Fibroblast of the aortic adventitia (primary cell): ENCODE measurements at regions not wholly inside any gene's neighbourhood (a gene's known extent, or its start where the extent isn't known, plus 50 kb on each side); places are given as distances from the start of the nearest gene placed in this dataset.
A peak's percentile ranks its signal among the peaks of the same experiment; 100 is the strongest.

Source experiments
- DNase-seq: peaks from one replicate; pipeline ENCODE4 v3.0.0-alpha.2; 2010; ENCODE audit warnings: low read depth
- H3K4me3 ChIP-seq: 2 replicates; pipeline ENCODE4 v1.5.1; 2011; ENCODE audit warnings: low read depth, mild to moderate bottlenecking, control low read depth, low read length, moderate library complexity
- CTCF ChIP-seq: IDR thresholded peaks from 2 replicates; pipeline ENCODE4 v1.5.1; 2011; ENCODE audit warnings: mild to moderate bottlenecking, low read length, control low read depth, inconsistent platforms; ENCODE audit not compliant: insufficient read depth

DNA sequence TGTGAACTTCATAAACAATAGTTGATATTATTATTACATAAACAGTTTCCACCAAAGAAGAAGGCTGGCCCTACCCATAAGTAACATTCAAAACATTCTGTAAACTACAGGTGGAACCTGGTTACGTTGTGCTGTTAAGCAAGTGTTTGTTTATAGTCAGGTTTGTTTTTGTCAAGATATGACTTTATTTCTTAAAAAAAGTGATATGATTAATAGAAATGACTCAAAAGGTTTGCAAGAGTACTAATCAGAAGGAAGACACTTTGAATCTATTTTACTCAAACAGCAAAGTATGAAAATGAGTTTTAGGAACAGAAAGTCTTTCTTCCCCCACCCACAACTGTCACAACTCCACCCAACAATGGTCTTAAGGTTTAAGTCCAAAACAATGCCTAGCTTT, 220.8 kb downstream of the PLK2 start:
- no peak overlapping the region for H3K4me3 ChIP-seq
- DNase-seq: no peak
- TF ChIP-seq CTCF: no peak

- no peak overlapping the region for H3K4me3 ChIP-seq
- TF ChIP-seq CTCF: no peak
- no peak for DNase-seq
These were observed 223.4 kb downstream of the PLK2 start for GRCh38 chr5:58236498-58236897.

- no peak for TF ChIP-seq CTCF
- H3K4me3 ChIP-seq: no peak overlapping the region
- DNase-seq: peak; percentile 84
These were observed 224.6 kb downstream of the PLK2 start for GRCh38 chr5:58235299-58235698.

DNA sequence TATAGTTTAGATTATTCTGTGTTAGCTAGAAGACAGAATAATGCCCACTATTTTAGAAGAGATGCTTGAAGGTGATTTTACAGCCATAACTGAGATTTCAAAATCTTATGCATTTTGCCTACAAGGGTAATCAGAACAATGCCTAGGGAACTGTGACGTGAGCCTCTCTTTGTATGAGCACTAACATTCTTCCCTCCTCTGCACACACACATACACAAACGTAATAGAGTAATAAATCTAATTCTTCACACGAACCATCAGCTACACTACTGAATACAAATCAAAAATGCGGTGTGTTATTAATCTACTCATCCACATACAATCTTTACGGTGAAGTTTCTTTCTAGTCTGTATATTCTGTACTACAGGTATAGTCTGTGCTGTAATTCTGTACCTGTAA, 227.8 kb downstream of the PLK2 start:
- no peak for DNase-seq
- no peak overlapping the region for H3K4me3 ChIP-seq

GRCh38 chr5:58231041-58231440, 228.8 kb downstream of the PLK2 start:
- DNase-seq: no peak
- H3K4me3 ChIP-seq: no peak overlapping the region
- no peak for TF ChIP-seq CTCF

More for the DNA sequence above, 227.8 kb downstream of the PLK2 start:
- TF ChIP-seq CTCF: no peak

- no peak for DNase-seq
- TF ChIP-seq CTCF: no peak
These were observed 231.0 kb downstream of the PLK2 start for GRCh38 chr5:58228896-58229295.

DNA sequence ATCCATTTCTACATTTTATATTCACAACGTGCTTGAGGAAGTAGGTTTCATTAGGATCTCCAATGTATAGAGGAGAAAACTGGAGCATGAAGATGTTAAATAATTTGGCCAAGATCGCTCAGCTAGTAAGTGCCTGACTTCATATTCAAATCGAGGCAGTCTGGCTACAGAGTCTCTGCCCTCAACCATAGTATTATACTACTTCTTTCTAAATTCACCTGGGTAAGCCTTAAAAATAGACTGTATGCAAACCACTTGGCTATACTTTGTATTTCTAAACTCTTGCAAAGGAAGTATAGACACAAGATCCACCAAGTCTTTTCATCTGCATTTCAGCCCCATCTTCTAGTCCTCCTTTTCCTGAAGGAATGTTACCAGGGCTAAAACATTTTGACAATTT, 232.0 kb downstream of the PLK2 start:
- no peak overlapping the region for H3K4me3 ChIP-seq
- no peak for DNase-seq
- no peak for TF ChIP-seq CTCF

More at GRCh38 chr5:58228896-58229295, 231.0 kb downstream of the PLK2 start:
- H3K4me3 ChIP-seq: no peak overlapping the region
